PC-3 (cell line): ENCODE measurements at regions not wholly inside any gene's neighbourhood (a gene's known extent, or its start where the extent isn't known, plus 50 kb on each side); places are given as distances from the start of the nearest gene placed in this dataset.

Experiments used
- EZH2 ChIP-seq: fragments of 300-600 bp; sonication (generic); IDR thresholded peaks from one replicate; pipeline ENCODE4 v1.6.1; 2017; ENCODE audit warnings: antibody characterized with exemption, mild to moderate bottlenecking, low read length; ENCODE audit not compliant: unreplicated experiment
- EZH2phosphoT487 ChIP-seq: fragments of 300-600 bp; sonication (generic); IDR thresholded peaks from 2 replicates; pipeline ENCODE4 v1.6.1; 2018; ENCODE audit warnings: mild to moderate bottlenecking, antibody characterized with exemption, low read length, borderline replicate concordance
- TF ChIP-seq, protein P1 (sequence below): fragments of 300-600 bp; sonication (generic); conservative IDR thresholded peaks from 2 replicates; pipeline ENCODE4 v1.5.1; 2017; ENCODE audit warnings: antibody characterized with exemption, low read depth, mild to moderate bottlenecking, low read length

DNA sequence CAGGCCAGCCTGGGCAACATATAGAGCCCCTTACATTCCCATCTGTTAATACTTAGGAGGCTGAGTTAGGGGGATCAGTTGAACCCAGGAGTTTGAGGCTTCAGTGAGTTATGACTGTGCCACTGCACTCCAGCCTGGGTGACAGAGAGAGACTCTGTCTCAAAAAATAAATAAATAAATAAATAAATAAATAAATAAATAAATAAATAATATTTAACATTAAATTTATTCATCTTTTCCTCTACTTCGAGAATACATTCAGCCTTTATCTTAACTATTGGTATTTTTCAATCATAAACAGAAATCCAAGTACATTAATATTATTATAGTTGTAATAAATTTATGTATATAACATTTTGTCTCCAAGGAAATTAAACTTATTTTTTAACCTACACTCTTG lies 1227.7 kb upstream of the GJE1 start:
- TF ChIP-seq, protein P1, sequence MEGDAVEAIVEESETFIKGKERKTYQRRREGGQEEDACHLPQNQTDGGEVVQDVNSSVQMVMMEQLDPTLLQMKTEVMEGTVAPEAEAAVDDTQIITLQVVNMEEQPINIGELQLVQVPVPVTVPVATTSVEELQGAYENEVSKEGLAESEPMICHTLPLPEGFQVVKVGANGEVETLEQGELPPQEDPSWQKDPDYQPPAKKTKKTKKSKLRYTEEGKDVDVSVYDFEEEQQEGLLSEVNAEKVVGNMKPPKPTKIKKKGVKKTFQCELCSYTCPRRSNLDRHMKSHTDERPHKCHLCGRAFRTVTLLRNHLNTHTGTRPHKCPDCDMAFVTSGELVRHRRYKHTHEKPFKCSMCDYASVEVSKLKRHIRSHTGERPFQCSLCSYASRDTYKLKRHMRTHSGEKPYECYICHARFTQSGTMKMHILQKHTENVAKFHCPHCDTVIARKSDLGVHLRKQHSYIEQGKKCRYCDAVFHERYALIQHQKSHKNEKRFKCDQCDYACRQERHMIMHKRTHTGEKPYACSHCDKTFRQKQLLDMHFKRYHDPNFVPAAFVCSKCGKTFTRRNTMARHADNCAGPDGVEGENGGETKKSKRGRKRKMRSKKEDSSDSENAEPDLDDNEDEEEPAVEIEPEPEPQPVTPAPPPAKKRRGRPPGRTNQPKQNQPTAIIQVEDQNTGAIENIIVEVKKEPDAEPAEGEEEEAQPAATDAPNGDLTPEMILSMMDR: no peak
- TF ChIP-seq EZH2phosphoT487: no peak
- TF ChIP-seq EZH2: no peak
